Lower lobe of right lung (tissue), 2 donors: ENCODE measurements at regions not wholly inside any gene's neighbourhood (a gene's known extent, or its start where the extent isn't known, plus 50 kb on each side); places are given as distances from the start of the nearest gene placed in this dataset.

Source experiments
- ATAC-seq, 2 donors: fragments of 200-7000 bp; cut with Tn5 transposase; one replicate each; pipeline ENCODE4 v1.9.1; 2020 to 2022; ENCODE audit warnings: mild to moderate bottlenecking in 2 of 2, moderate library complexity in 2 of 2
- DNase-seq: peaks from one replicate; pipeline ENCODE4 v3.0.0-alpha.2; 2020
- H3K27ac ChIP-seq: fragments of 200-600 bp; one replicate; pipeline ENCODE4 v1.8.0; 2022
- H3K27me3 ChIP-seq: fragments of 200-600 bp; one replicate; pipeline ENCODE4 v1.8.0; 2022; ENCODE audit warnings: low read depth
- H3K36me3 ChIP-seq: fragments of 200-600 bp; one replicate; pipeline ENCODE4 v1.8.0; 2022; ENCODE audit warnings: mild to moderate bottlenecking
- H3K4me1 ChIP-seq: fragments of 200-600 bp; one replicate; pipeline ENCODE4 v1.8.0; 2022
- H3K4me3 ChIP-seq: fragments of 200-600 bp; one replicate; pipeline ENCODE4 v1.8.0; 2022; ENCODE audit warnings: mild to moderate bottlenecking
- H3K9me3 ChIP-seq: fragments of 200-600 bp; one replicate; pipeline ENCODE4 v1.8.0; 2022
- CTCF ChIP-seq: fragments of 200-600 bp; IDR thresholded peaks from one replicate; pipeline ENCODE4 v1.8.0; 2022; ENCODE audit warnings: antibody characterized with exemption, mild to moderate bottlenecking
- intact Hi-C: fragments of 100-400 bp; cut with DNase I; formaldehyde crosslinking; loops from one replicate; pipeline ENCODE4 v1.11.0; 2022
- donor health status: DM: no; HTN: yes; CAD: no; lungs with severe emphysema.

GRCh38 chr10:33109384-33109783 lies 151.4 kb upstream of the ITGB1 start:
- intact Hi-C loops: no loop called here
- no peak overlapping the region for H3K27ac ChIP-seq
- ATAC-seq: no peak
- no peaks in the 10 kb centered on the region for H3K36me3 ChIP-seq
- no peak overlapping the region for H3K4me3 ChIP-seq
- DNase-seq: no peak
- peaks cover 15% of the 10 kb centered on the region for H3K4me1 ChIP-seq
- no peaks in the 10 kb centered on the region for H3K9me3 ChIP-seq
- no peaks in the 10 kb centered on the region for H3K27me3 ChIP-seq
- TF ChIP-seq CTCF: no peak

GRCh38 chr10:33107953-33108352 lies 149.9 kb upstream of the ITGB1 start:
- Histone ChIP-seq H3K27ac (no peak overlapping the region), H3K9me3 (peaks cover 6% of the 10 kb centered on the region), H3K4me1 (peaks cover 7% of the 10 kb centered on the region), H3K27me3 (no peaks in the 10 kb centered on the region), H3K4me3 (no peak overlapping the region), H3K36me3 (no peaks in the 10 kb centered on the region)
- TF ChIP-seq CTCF: no peak
- ATAC-seq (no peak), DNase-seq (no peak)
- intact Hi-C loops: no loop called here

- Histone ChIP-seq H3K27me3 (no peaks in the 10 kb centered on the region), H3K9me3 (peaks cover 6% of the 10 kb centered on the region), H3K36me3 (no peaks in the 10 kb centered on the region), H3K27ac (no peak overlapping the region), H3K4me1 (peaks cover 7% of the 10 kb centered on the region), H3K4me3 (no peak overlapping the region)
- DNase-seq (no peak), ATAC-seq (no peak)
- no peak for TF ChIP-seq CTCF
- intact Hi-C loops: no loop called here
Measured at GRCh38 chr10:33106767-33107166, 148.7 kb upstream of the ITGB1 start.

- intact Hi-C loops: no loop called here
- Histone ChIP-seq H3K27ac (no peak overlapping the region), H3K27me3 (no peaks in the 10 kb centered on the region), H3K4me3 (no peak overlapping the region), H3K9me3 (peaks cover 6% of the 10 kb centered on the region), H3K36me3 (no peaks in the 10 kb centered on the region), H3K4me1 (no peaks in the 10 kb centered on the region)
- no peak for TF ChIP-seq CTCF
- ATAC-seq (no peak), DNase-seq (no peak)
Measured at GRCh38 chr10:33103863-33104379, 145.9 kb upstream of the ITGB1 start.

- no peaks in the 10 kb centered on the region for H3K4me1 ChIP-seq
- no peaks in the 10 kb centered on the region for H3K36me3 ChIP-seq
- intact Hi-C loops: no loop called here
- H3K9me3 ChIP-seq: peaks cover 6% of the 10 kb centered on the region
- H3K4me3 ChIP-seq: no peak overlapping the region
- TF ChIP-seq CTCF: no peak
- no peak for ATAC-seq
- H3K27me3 ChIP-seq: no peaks in the 10 kb centered on the region
- no peak overlapping the region for H3K27ac ChIP-seq
- no peak for DNase-seq
Measured at GRCh38 chr10:33102071-33102470, 144.0 kb upstream of the ITGB1 start.

- intact Hi-C loops: no loop called here
- H3K4me3 ChIP-seq: no peak overlapping the region
- H3K4me1 ChIP-seq: no peaks in the 10 kb centered on the region
- H3K36me3 ChIP-seq: no peaks in the 10 kb centered on the region
- no peak for DNase-seq
- no peaks in the 10 kb centered on the region for H3K27me3 ChIP-seq
- TF ChIP-seq CTCF: no peak
- H3K9me3 ChIP-seq: peaks cover 6% of the 10 kb centered on the region
- H3K27ac ChIP-seq: no peak overlapping the region
- ATAC-seq: no peak
Measured at GRCh38 chr10:33101392-33101787, 143.4 kb upstream of the ITGB1 start.
